GM12865 (cell line): ENCODE measurements at regions not wholly inside any gene's neighbourhood (a gene's known extent, or its start where the extent isn't known, plus 50 kb on each side); places are given as distances from the start of the nearest gene placed in this dataset.

Experiments
- DNase-seq: peaks from one replicate; pipeline ENCODE4 v3.0.0; 2010; ENCODE audit warnings: low read depth
- H3K4me3 ChIP-seq: 2 replicates; pipeline ENCODE4 v1.5.1; 2011; ENCODE audit warnings: mild to moderate bottlenecking, low read depth, low read length, control low read depth
- TF ChIP-seq, protein P1 (sequence below): IDR thresholded peaks from 2 replicates; pipeline ENCODE4 v1.5.1; 2011; ENCODE audit warnings: low read length, control low read depth, low read depth, inconsistent platforms; ENCODE audit not compliant: insufficient read depth; ENCODE audit errors: missing control alignments

DNA sequence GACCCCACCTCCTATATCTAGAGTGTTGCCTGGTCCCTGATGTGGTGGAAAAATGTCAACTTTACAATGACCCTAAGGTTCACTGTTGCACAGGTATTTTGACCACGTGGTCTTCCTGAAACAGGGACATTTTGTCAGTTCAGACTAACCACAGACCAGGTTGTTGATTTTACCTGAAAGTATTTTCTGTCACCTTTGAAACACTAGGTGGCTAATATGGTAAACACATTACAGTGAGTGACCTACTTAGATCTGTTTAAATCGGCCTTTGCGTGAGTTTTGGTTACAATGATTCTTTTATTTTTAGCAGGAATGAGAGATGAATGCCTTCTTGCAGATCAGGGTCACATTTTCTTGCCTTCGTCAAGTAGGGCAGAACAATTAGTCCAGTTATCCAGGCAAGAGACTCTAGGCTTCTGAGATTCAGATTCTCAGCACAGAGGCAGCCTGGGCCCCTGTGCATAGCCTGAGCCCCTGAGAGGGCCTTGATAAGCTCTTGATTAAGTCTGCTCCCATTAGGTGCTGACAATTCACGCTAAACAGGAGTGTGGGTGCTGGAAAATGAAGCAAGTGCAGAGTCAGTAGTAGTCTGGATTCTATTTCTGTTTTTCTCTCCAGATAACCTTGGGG, 226.2 kb downstream of the KCNS3 start:
- TF ChIP-seq, protein P1, sequence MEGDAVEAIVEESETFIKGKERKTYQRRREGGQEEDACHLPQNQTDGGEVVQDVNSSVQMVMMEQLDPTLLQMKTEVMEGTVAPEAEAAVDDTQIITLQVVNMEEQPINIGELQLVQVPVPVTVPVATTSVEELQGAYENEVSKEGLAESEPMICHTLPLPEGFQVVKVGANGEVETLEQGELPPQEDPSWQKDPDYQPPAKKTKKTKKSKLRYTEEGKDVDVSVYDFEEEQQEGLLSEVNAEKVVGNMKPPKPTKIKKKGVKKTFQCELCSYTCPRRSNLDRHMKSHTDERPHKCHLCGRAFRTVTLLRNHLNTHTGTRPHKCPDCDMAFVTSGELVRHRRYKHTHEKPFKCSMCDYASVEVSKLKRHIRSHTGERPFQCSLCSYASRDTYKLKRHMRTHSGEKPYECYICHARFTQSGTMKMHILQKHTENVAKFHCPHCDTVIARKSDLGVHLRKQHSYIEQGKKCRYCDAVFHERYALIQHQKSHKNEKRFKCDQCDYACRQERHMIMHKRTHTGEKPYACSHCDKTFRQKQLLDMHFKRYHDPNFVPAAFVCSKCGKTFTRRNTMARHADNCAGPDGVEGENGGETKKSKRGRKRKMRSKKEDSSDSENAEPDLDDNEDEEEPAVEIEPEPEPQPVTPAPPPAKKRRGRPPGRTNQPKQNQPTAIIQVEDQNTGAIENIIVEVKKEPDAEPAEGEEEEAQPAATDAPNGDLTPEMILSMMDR: no peak
- no peak for DNase-seq
- no peak overlapping the region for H3K4me3 ChIP-seq

DNA sequence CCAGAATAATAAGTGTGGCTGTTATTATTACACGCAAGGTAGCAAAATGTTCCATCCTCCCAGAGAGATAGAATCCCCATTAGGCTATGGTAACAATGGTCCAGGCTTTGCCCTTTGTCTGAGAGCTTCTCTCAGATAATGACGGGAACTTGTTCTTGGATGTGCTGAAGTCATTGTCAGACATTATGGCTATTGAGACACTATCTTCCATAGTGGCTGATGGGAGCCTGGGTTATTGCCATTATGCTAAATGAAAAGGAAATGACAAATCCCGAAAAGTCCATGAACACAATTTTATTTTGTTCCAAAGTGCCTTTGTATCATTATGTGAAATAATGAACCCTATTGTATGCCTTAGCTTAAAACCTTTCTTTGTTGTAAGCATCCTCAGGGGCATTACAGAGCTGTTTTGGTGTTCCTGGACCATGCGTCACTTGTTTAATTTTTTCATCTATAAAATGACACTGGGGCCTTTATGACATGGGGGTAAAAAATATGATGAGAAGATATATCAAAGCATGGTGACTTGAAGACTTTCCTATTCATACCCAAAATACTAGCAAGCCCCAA, 218.5 kb downstream of the KCNS3 start:
- DNase-seq: no peak
- no peak overlapping the region for H3K4me3 ChIP-seq
- TF ChIP-seq, protein P1: no peak

- DNase-seq: no peak
These were observed 215.8 kb downstream of the KCNS3 start for GRCh38 chr2:18094277-18094676.

GRCh38 chr2:18093196-18093595, 214.7 kb downstream of the KCNS3 start:
- DNase-seq: no peak
- TF ChIP-seq, protein P1: no peak
- H3K4me3 ChIP-seq: no peak overlapping the region

More at GRCh38 chr2:18094277-18094676, 215.8 kb downstream of the KCNS3 start:
- TF ChIP-seq, protein P1: no peak
- no peak overlapping the region for H3K4me3 ChIP-seq

DNA sequence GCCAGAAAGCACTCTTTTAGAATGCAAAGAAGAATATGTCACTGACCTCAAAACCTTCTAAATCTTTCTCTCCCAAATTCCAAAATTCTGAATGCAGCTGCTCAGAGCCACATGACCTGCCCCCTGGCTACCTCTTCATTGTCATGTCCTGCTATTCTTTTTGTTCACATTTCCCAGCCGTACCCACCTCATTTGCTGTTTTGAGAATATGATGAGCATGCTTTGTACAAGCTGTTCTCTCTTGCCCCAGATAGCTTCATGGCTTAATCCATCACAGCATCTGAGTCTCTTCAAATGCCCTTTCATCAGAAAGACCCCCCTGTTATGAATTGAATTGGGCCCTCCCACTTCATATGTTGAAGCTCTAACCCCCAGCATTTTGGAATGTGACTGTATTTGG, 214.3 kb downstream of the KCNS3 start:
- no peak overlapping the region for H3K4me3 ChIP-seq
- TF ChIP-seq, protein P1: no peak
- DNase-seq: no peak

DNA sequence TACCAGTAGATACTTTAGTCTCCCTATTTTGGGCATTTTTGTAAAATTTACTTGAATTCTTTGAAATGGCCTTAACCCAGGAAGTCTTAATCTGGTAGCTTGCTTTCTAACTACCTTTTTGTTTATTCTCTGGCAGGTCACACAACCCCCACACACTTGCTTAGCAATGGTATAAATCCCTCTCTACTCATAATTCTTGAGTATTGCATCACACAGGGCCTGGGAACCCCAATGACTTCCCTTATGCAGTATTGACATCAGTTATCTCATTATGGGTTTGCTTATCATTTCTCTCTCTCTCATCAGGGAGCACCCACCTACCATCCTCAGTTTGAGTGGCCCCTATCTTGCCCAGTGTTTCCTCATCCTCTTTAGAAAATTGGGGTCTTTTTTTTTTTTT, 207.1 kb downstream of the KCNS3 start:
- TF ChIP-seq, protein P1: no peak
- H3K4me3 ChIP-seq: no peak overlapping the region
- no peak for DNase-seq

DNA sequence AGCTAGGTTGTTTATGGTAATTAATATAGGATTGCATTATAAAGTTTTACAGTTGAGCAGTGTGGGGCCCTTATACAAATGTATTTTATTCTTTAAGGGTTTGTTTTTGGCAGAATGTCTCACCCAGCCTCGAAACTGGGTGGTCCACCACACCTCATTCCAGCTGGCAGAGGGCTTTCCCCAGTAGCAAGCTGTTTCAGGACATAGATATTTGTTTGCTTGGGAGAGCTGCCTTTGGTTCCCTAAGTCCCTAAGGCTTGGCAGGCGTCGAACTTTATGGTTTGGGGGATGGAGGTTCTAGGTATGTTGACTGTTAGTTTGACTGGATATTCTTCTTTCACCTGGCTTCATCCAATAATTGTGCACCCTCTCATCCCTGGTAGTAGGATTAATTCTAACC, 205.9 kb downstream of the KCNS3 start:
- H3K4me3 ChIP-seq: no peak overlapping the region
- no peak for DNase-seq
- TF ChIP-seq, protein P1: no peak
